ENCODE measurements at regions not wholly inside any gene's neighbourhood (a gene's known extent, or its start where the extent isn't known, plus 50 kb on each side); places are given as distances from the start of the nearest gene placed in this dataset.
A peak's percentile ranks its signal among the peaks of the same experiment; 100 is the strongest.
"Not testable (repeated sequence)": the region's sequence is repeated elsewhere in the genome, so short reads cannot be mapped to it uniquely, and the experiment has no call there.

DNA sequence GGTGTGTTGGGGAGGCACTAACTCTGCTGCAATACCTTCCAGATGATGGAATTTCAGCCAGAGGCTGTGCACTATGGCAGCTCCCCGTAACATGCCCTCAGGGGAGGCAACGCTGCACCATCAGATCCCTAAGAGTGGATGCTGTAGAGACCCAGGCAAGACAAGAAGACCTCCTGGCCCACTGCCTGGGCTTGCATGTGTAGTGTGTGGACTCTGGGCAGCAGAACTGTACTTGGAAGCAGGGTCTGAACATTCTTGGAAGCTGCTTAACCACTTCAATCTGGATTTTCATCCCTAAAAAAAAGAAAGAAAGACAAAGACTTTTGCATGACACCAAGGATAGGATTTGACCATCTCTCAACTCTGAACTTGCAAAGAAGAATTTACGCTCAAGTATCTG lies 297.5 kb upstream of the NRP1 start:
- DNase-seq (ENCODE audit: low read depth in 4 of 4, low spot score in 3 of 4), result no peak

DNA sequence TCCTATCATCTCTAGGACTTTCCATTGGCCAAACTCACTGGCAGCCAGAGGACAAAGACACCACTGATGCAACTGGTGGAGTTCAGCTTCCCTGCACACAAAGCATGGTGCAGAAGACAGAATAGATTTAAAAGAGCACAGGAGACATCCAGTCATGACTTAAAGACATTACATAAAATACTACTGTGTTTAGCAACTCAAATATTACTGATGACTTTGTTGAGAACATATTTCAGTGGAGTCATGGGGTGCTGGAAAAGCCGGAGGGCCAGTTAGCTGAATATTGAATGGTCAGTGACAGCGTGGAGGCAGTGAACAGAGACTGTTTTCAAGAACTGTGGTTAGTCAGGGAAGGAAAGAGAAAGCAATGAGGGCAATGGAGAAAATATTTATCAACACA lies 296.3 kb upstream of the NRP1 start:
- DNase-seq (ENCODE audit: low read depth in 4 of 4, low spot score in 3 of 4), result no peak

DNA sequence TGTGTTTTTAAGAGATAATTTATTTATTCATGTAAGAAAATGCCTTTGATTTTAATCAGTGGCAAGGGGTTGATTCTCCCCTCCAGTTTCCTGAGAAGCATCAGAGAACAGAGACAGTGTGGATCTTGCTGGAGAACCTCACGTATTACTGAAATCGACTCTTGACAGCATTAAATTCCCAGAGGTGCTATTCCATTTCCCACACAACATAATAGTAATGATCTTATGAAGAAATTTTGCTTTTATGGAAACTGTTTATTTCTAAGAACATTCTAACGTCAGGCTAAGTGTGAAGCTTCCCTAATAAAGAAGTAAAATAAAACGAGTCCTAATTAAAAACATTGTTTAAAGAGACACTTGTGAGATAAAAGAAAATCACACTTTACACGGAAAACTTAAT lies 293.1 kb upstream of the NRP1 start:
- DNase-seq (ENCODE audit: low read depth in 4 of 4, low spot score in 3 of 4), result no peak

DNA sequence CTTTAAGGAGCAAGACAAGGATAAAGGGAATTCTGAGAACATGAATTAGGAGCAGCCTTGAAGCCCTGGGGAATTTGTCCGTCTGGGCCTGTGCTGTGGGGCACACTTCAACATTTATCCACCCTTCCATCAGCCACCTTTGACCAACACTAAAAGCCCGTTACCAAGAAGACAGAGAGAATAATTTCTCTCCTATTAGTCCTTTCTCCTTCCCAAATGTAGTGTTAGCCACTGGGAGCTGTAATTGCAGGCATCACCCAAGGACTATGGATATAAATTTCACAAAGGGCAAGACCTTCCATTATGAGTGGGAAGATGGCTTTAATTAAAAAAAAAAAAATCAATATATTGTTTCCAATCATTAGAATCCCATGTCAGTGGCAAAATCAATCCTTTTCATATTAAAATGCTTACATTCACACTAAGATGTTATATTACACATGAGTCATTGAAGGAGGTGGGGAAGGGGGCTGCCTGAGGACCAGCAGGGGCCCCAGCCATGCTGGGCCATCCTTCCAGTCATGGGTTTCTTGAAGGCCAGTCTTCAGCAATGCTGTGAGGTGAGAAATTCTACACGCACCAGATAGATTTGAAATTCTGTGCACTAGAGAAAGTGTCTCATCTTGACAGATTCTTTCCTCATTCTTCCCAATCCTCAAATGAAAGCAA lies 292.5 kb upstream of the NRP1 start:
- no peak for DNase-seq (ENCODE audit: low read depth in 4 of 4, low spot score in 3 of 4)

DNA sequence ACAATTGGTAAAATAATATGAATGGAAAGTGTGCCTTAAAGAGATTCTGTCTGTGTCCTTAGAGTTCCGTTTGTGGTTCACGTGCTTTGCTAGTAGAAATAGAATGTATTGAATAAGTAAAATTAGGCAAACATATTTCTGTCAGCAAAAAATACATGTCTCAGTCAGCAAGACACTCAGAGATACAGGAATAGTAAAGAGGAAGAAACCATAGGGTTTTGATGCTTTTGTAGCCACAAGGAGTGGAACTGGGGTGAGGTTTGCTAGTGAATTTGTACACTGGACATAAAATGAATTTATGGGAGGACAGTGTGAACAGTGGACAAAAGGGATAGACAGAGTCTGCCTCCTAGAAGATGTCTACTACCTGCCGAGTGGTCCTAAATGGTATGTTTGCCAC lies 289.2 kb upstream of the NRP1 start:
- DNase-seq (ENCODE audit: low read depth in 4 of 4, low spot score in 3 of 4), result no peak

DNA sequence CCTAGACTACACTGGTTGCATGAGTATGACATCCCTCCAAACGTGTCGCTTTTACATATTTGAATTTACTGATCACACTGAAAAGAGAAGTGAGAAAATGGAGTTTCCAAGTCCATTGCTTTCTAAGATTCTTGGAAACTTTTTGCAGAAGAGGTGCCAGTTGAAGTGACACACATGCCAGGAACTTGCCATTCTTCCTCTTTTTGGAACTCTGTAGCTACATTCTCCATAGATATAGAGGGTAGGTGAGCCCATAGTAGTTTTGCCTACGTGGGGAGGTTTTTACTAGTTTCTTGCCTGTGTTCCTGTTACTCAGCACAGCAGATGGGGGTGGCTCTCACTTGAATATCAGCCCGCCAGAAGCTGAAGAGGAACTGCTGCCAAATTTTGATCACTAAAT lies 286.6 kb upstream of the NRP1 start:
- DNase-seq (ENCODE audit: low read depth in 4 of 4, low spot score in 3 of 4), result no peak

DNA sequence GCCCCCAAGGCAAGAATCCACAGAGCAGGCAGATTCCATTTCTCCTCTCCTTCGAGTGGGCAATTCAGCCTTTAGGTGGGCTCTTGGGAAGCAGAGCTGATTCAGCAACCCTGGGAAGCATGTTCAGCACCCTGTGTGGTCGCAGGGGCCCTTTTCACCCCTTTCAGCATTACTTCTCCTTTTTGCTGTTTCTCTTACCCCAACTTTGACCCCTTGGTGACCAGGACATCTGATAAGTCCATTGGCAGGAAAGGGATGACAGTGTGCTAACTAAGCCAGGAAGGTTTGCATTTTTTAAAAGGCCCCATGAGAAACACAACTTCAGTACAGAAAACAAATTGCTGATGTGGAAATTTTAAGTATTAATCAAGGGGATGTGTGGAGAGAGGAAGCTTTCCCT lies 283.7 kb upstream of the NRP1 start:
- DNase-seq (ENCODE audit: low read depth in 4 of 4, low spot score in 3 of 4), result no peak

DNA sequence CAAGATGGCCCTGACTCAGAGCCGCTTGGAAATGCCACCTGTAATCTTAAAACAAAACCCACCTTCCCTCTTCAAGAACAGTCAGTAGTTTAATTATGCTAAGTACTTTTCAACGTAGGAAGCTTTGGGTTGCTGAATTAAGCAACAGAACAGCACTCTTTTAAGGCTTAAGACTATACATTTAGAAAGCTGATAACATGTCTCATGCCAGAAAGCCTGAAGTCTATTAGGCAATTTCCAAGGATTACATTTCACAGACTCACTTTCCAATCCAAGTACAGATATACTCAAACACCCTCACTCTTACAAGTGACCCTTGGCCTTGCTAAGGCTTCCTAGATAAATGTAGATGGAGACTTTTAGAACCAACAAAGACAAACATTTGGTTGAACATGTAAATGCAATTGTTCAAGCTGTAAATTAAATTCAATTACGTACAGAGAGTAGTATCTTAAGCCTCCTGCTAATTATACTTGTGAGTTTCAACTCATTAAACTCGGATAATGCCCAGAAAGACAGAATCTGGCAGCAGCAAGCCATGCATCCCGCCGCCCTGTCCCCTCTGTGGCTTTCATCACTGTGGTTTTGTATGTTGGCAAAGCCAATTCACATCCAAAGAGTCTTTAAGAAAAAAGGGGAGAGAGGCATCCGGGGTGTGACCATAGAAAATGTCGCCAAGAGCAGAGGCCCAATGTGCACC lies 283.1 kb upstream of the NRP1 start:
- no peak for DNase-seq (ENCODE audit: low read depth in 4 of 4, low spot score in 3 of 4)

DNA sequence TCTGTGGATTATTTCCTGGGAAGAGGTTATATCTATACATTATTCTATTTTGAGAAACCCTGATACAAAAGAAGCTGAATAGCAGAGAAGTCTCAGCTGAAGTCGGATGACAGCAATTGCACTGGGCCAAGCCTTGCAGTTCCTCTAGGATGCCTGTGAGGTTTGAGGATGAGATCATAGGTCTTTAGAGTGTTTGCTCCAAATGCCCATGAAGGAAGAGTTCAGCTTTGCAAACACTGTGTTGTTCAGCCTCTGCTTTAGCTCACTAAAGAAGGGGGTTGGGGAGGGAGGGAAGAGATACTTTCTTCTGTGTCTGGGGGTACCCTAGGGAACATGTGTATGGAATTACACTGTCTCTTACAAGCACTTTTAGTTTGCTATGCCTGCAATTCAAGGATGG lies 282.5 kb upstream of the NRP1 start:
- no peak for DNase-seq (ENCODE audit: low read depth in 4 of 4, low spot score in 3 of 4)

DNA sequence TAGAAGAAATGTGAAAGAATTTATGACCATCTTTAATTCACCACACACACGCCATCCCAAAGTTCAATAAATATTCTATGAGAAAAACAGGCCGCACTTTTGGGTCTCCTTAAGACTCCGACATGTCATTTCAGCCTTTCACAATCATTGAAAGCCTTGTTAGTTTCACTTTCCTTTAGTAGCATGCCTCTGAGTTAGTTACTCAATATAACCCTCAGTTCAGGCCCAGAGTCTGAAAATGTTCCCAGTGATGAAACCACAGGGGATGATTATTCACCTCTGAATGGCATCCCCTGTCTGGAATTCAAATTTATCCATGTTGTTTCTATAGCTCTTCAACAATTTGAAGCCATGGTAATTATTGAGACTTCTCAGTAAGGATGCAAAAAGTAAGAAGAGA lies 278.1 kb upstream of the NRP1 start:
- DNase-seq (ENCODE audit: low read depth in 4 of 4, low spot score in 3 of 4), result no peak

DNA sequence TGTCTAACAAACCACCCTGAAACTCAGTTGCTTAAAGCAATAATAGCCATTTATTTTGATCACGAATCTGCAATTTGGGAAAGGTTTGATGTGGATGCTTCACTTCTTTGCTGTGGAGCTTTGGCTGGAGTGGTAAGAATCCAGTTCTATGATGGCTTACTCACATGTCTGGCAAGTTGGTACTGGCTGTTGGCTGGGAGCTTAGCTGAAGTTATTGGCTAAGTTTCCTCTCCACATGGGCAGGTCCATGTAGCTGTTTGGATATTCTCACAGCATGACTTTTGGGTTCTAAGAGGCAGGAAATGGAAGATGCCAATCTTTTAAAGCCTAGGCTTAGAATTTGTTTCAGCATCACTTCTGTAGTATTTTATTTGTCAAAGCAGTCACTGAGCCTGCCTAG lies 277.6 kb upstream of the NRP1 start:
- no peak for DNase-seq (ENCODE audit: low read depth in 4 of 4, low spot score in 3 of 4)

DNA sequence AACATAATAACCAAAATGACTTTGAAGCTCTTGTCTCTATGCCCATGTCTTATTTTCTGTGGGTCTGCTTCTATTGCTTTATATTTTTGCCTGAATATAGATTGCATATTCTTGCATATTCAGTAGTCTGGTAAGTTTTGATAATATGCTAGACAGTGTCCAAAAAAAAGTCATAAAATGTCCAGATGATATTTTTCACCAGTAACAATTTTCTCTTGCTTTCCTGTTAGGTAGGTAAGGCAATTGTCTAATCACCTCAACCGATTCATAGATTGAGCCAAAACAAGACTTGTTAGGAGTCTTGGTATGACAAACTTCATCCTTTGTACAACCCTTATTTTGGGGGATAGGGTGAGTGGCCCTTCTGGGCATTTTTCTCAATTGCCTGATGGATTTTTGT lies 277.0 kb upstream of the NRP1 start:
- DNase-seq (ENCODE audit: low read depth in 4 of 4, low spot score in 3 of 4), result no peak

DNA sequence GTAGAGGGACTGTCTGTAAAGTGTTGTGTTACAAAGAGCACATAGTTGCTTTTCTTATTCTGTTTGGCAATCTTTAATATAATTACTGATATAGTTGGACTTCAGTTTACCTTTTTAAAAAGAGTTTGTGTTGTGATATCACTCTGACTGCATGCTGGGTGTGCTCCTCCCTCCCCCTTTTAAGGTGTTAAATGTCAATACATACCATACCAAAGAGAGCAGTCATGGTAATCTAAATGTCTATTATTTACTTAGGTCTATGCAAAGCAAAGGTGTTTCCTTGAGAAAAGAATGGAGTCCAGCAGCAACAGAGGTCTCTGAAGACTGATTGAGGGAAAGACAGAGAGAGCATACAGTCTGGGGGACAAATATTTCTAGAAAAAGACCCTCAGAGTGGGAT lies 275.1 kb upstream of the NRP1 start:
- DNase-seq (ENCODE audit: low read depth in 4 of 4, low spot score in 3 of 4), result no peak

DNA sequence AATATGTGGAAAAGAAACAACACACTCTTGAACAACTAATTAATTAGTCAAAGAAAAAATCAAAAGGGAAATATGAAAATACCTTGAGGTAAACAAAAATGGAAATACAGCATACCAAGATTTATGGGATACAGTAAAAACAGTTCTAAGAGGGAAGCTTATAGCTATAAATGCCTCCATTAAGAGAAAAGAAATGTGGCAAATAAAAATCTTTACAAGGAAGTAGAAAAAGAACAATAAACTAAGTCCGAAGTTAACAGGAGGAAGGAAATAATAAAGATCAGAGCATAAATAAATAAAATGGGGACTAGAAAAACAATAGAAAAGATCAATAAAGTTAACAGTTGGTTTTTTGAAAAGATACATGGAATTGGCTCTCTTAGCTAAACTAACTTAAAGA lies 267.8 kb upstream of the NRP1 start:
- DNase-seq (ENCODE audit: low read depth in 4 of 4, low spot score in 3 of 4), result no peak

DNA sequence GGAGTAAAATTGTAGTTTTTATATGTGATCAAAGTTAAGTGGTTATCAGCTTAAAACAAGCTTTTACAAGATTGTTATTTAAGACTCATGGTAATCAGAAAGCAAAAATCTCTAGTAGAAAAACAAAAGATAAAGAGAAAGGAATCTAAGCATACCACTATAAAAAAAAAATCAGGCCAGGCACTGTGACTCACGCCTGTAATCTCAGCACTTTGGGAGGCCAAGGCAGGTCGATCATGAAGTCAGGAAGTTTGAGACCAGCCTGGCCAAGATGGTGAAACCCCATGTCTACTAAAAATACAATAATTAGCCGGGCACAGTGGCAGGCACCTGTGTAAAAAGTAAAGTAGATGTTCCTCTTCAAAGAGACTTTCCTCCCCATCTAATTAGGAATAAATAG lies 265.9 kb upstream of the NRP1 start:
- no peak for DNase-seq (ENCODE audit: low read depth in 4 of 4, low spot score in 3 of 4)

DNA sequence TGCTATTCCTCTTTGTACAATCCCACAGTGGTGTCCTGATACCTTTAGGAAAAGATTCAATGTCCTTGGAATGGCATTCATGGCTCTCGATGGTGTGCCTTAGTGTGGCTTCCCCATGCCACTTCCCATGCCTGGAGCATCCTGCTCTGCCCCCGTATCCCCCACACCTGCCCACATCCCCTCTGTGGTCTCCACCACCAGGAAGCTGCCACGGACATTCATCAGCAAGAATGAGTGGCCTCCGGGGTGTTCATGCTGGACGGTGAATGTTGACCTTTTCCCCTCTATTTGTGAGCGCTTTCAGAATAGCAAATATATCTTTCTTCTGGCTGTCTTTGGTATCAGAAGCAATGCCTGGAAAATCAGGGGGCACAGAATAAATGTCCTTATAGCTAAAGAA lies 262.0 kb upstream of the NRP1 start:
- DNase-seq (ENCODE audit: low read depth in 4 of 4, low spot score in 3 of 4), result no peak

DNA sequence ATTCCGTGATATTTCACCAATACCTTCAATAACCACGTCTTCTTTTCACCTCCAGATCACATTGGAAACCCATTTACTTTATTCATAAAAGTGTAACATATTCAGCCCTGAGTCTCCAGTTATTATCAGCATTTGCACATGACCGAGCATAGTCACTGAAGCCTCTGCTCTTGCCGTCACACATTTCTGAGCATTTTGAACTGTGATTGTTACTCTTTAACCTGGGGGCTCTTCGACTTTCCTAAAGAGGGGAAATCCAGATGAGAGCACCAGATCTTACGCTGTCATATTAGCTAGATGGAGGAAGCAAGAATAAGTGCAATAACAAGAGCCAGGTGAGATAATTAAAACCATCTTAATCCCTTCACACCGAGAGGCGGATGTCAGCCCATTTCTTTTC lies 260.0 kb upstream of the NRP1 start:
- DNase-seq (ENCODE audit: low read depth in 4 of 4, low spot score in 3 of 4), result peak in 1 of 4 donors; percentile 14

DNA sequence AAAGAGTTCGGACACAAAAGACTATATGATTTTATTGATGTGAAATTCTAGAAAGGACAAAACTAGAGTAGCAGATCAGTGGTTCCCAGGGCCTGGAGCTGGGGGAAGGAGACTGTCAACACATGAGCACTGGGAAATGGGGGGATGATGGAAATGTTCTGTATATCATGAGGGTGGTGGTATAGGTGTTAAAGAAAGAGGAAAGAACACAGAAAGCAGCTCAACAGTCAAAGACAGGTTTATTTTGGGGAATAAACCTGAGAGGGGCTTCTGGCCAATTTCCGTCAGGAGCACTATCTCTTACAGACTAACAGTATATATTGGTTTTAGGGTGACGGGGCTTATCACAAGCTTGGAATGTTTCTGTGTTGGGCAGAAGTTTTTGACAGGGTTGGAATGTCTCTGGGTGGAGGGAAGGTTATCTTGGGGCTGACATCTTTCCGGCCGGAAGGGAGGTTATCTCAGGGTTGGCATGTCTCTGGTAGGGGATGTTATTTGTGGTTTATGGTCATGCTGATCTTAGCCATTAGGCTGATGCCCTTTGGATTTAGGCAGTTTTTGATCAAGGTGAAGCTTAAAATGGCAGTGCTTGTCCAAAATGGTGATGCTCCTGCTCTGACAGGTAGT lies 254.6 kb upstream of the NRP1 start:
- no peak for DNase-seq (ENCODE audit: low read depth in 4 of 4, low spot score in 3 of 4)

DNA sequence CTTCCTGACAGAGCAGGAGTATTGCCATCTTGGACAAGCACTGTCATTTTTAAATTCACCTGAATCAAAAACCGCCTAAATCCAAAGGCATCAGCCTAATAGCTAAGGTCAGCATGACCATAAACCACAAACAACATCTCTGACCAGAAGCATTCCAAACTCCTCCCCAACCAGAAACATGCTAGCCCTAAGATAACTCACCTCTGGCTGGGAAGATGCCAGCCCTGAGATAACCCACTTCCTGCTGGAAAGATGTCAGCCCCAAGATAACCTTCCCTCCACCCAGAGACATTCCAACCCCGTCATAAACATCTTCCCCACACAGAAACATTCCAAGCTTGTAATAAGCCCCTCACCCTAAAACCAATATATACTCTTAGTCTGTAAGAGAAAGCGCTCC lies 250.1 kb upstream of the NRP1 start:
- not testable (repeated sequence) for DNase-seq (ENCODE audit: low read depth in 4 of 4, low spot score in 3 of 4)

DNA sequence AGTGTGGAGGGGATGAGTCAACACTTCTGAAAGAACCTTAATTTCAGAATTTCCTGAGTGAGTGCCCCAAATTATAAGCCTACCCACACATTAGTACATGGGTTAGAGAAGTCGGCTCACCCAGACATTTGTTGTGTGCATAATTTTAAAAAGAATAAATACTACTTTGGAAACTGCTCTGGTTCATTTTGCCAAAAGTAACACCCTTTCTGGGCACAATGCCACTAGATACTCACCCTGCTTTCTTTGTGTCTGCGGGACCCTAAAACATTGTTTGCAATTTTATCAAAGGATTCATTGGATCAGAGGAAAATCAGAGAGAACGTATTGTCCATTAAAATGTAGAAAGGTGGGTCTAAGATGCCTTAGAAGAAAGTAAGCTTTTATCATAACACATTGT lies 245.5 kb upstream of the NRP1 start:
- DNase-seq (ENCODE audit: low read depth in 4 of 4, low spot score in 3 of 4), result no peak

DNA sequence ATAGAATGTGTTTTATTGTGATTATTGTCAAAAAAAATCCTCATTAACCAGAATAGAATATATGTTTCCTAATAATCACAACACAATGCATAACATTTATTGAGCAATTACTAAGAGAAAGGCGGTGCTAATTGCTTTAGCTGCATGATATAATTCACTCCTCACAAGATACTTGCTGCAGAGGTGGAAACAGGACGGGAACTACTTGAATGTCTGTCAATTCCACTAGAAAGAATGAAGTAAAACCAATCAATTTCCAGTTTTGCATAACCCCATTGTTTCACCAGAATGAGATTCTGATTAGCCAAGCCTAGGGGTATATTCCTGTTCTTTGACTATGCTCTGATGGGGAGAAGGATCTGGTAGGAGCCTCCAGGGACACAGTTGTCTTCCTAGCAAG lies 239.1 kb upstream of the NRP1 start:
- DNase-seq (ENCODE audit: low read depth in 4 of 4, low spot score in 3 of 4), result no peak

DNA sequence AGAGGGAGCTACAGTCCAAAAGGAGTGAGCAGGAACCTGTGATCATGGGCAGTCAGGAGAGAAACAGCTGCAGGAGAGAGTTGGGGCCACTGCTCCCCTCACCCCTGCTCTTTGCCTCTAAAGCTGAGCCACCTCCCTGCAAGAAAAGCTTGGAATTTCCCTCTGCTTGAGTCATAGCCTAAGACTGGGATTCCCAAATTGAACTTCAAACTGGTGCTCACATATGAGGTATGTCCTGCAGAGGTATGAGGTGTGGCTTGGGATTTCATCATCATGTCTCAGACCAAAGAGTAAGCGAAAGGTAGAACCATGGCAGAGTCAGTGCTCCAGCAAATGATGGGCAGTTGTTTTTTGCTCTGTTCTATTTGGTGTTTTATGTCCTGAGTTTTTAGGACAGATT lies 237.1 kb upstream of the NRP1 start:
- no peak for DNase-seq (ENCODE audit: low read depth in 4 of 4, low spot score in 3 of 4)
